Uterus (tissue), 3 donors: ENCODE measurements at regions not wholly inside any gene's neighbourhood (a gene's known extent, or its start where the extent isn't known, plus 50 kb on each side); places are given as distances from the start of the nearest gene placed in this dataset.

ENCODE experiments used
- DNase-seq, 2 donors: peaks; one replicate each; pipeline ENCODE4 v3.0.0-alpha.2; 2019 to 2020
- H3K27ac ChIP-seq, 2 donors: fragments of 200-600 bp; sonication (generic); 1 replicate in 1 of 2; 2 replicates in 1 of 2; pipeline ENCODE4 v1.5.1; 2016 to 2018
- H3K27me3 ChIP-seq, 2 donors: fragments of 200-600 bp; sonication (generic); one replicate each; pipeline ENCODE4 v1.5.1; 2018 to 2019; ENCODE audit warnings: control low read depth in 1 of 2
- H3K36me3 ChIP-seq, 2 donors: fragments of 200-600 bp; sonication (generic); one replicate each; pipeline ENCODE4 v1.5.1; 2019; ENCODE audit warnings: control low read depth in 1 of 2
- H3K4me1 ChIP-seq, 2 donors: fragments of 200-600 bp; sonication (generic); one replicate each; pipeline ENCODE4 v1.5.1; 2018 to 2019; ENCODE audit warnings: control low read depth in 1 of 2
- H3K4me3 ChIP-seq, 2 donors: fragments of 200-600 bp; sonication (generic); 1 replicate in 1 of 2; 2 replicates in 1 of 2; pipeline ENCODE4 v1.5.1; 2018 to 2019; ENCODE audit warnings: mild to moderate bottlenecking in 1 of 2
- H3K9me3 ChIP-seq, 2 donors: fragments of 200-600 bp; sonication (generic); one replicate each; pipeline ENCODE4 v1.5.1; 2019; ENCODE audit warnings: control low read depth in 1 of 2
- CTCF ChIP-seq, 4 experiments: fragments of 200-600 bp in 2 of 4; fragments of 450-650 bp in 2 of 4; sonication (generic) in 2 of 4; IDR thresholded peaks; one replicate each; pipeline ENCODE4 v1.5.1; 2016 to 2019; ENCODE audit warnings: antibody characterized with exemption in 4 of 4, mild to moderate bottlenecking in 2 of 4, moderate library complexity in 1 of 4
- POLR2A ChIP-seq, 2 donors: fragments of 450-650 bp; IDR thresholded peaks; one replicate each; pipeline ENCODE4 v1.6.1; 2016; ENCODE audit warnings: antibody characterized with exemption in 2 of 2, mild to moderate bottlenecking in 1 of 2, moderate library complexity in 1 of 2
- intact Hi-C: fragments of 100-400 bp; cut with DNase I; formaldehyde crosslinking; loops from one replicate; pipeline ENCODE4 v1.15.1; 2023; ENCODE audit warnings: low total_unique reads
- donor health status: DM: yes; HTN: yes; CAD: no.

- TF ChIP-seq POLR2A (IDR thresholded peaks at IDR 0.05) (no peak), CTCF (IDR thresholded peaks at IDR 0.05) (no peak)
- DNase-seq, result no peak
- Histone ChIP-seq H3K27ac (no peak overlapping the region), H3K4me1 (no peaks in the 10 kb centered on the region), H3K4me3 (no peak overlapping the region), H3K27me3 (no peaks in the 10 kb centered on the region), H3K36me3 (no peaks in the 10 kb centered on the region), H3K9me3 (no peaks in the 10 kb centered on the region)
- intact Hi-C loops, result no loop called here
These were observed 211.4 kb upstream of the TOPAZ1 start for GRCh38 chr3:44030285-44030684.

- TF ChIP-seq POLR2A (IDR thresholded peaks at IDR 0.05) (no peak), CTCF (IDR thresholded peaks at IDR 0.05) (no peak)
These were observed 210.9 kb upstream of the TOPAZ1 start for GRCh38 chr3:44030687-44031305.

GRCh38 chr3:44031387-44032380, 210.0 kb upstream of the TOPAZ1 start:
- Histone ChIP-seq H3K4me3 (no peak overlapping the region), H3K36me3 (no peaks in the 10 kb centered on the region), H3K4me1 (no peaks in the 10 kb centered on the region), H3K27me3 (no peaks in the 10 kb centered on the region), H3K27ac (no peak overlapping the region), H3K9me3 (no peaks in the 10 kb centered on the region)
- intact Hi-C loops, result no loop called here
- TF ChIP-seq CTCF (IDR thresholded peaks at IDR 0.05), result no peak
- no peak for TF ChIP-seq POLR2A (IDR thresholded peaks at IDR 0.05)
- no peak for DNase-seq

More at GRCh38 chr3:44030687-44031305, 210.9 kb upstream of the TOPAZ1 start:
- Histone ChIP-seq H3K36me3 (no peaks in the 10 kb centered on the region), H3K4me3 (no peak overlapping the region), H3K27ac (no peak overlapping the region), H3K4me1 (no peaks in the 10 kb centered on the region), H3K9me3 (no peaks in the 10 kb centered on the region), H3K27me3 (no peaks in the 10 kb centered on the region)
- intact Hi-C loops, result no loop called here
- no peak for DNase-seq

- Histone ChIP-seq H3K27ac (no peak overlapping the region), H3K4me3 (no peak overlapping the region), H3K4me1 (no peaks in the 10 kb centered on the region), H3K36me3 (no peaks in the 10 kb centered on the region), H3K27me3 (no peaks in the 10 kb centered on the region), H3K9me3 (no peaks in the 10 kb centered on the region)
- intact Hi-C loops, result no loop called here
- no peak for DNase-seq
- TF ChIP-seq POLR2A (IDR thresholded peaks at IDR 0.05), result no peak
- no peak for TF ChIP-seq CTCF (IDR thresholded peaks at IDR 0.05)
These were observed 209.2 kb upstream of the TOPAZ1 start for GRCh38 chr3:44032487-44032886.

GRCh38 chr3:44033123-44033522, 208.6 kb upstream of the TOPAZ1 start:
- TF ChIP-seq POLR2A (IDR thresholded peaks at IDR 0.05), result no peak
- TF ChIP-seq CTCF (IDR thresholded peaks at IDR 0.05), result no peak
- Histone ChIP-seq H3K27ac (no peak overlapping the region), H3K4me3 (no peak overlapping the region), H3K4me1 (no peaks in the 10 kb centered on the region), H3K9me3 (no peaks in the 10 kb centered on the region), H3K36me3 (no peaks in the 10 kb centered on the region), H3K27me3 (no peaks in the 10 kb centered on the region)
- intact Hi-C loops, result no loop called here
- DNase-seq, result no peak
